Common myeloid progenitor, CD34-positive (primary cell): ENCODE measurements at regions not wholly inside any gene's neighbourhood (a gene's known extent, or its start where the extent isn't known, plus 50 kb on each side); places are given as distances from the start of the nearest gene placed in this dataset.

ENCODE experiments used
- CTCF ChIA-PET: fragments of 350-600 bp; sonication (Branson Sonifier 250); formaldehyde crosslinking; loops from one replicate; lab custom pipeline; 2021; ENCODE audit warnings: antibody characterized with exemption; lab: Charles Lee
- POLR2A ChIA-PET: fragments of 350-600 bp; sonication (Branson Sonifier 250); formaldehyde crosslinking; loops from one replicate; lab custom pipeline; 2021; ENCODE audit warnings: antibody characterized with exemption; lab: Charles Lee
- DNase-seq, 3 donors: peaks; one replicate each; pipeline versions ENCODE4 v3.0.0 to v3.0.0-alpha.2; 2013
- H3K27ac ChIP-seq, 2 experiments: 1 replicate in 1 of 2; 2 replicates in 1 of 2; pipeline ENCODE4 v1.7.0; 2013; ENCODE audit warnings: inconsistent platforms in 2 of 2, low read length in 2 of 2, mild to moderate bottlenecking in 2 of 2, low read depth in 1 of 2, moderate library complexity in 1 of 2; ENCODE audit not compliant: severe bottlenecking in 2 of 2, insufficient read depth in 1 of 2, poor library complexity in 1 of 2
- H3K27me3 ChIP-seq, 5 experiments: replicated peaks in 2 of 5; 1 replicate in 3 of 5; 2 replicates in 2 of 5; pipeline versions ENCODE4 v1.6.1 to v1.7.0; 2013; ENCODE audit warnings: low read length in 4 of 5, mild to moderate bottlenecking in 2 of 5, moderate library complexity in 2 of 5, inconsistent platforms in 1 of 5; ENCODE audit not compliant: insufficient read depth in 5 of 5, control insufficient read depth in 4 of 5
- H3K36me3 ChIP-seq, 4 experiments: 1 replicate in 2 of 4; 2 replicates in 2 of 4; pipeline versions ENCODE4 v1.6.1 to v1.7.0; 2013; ENCODE audit warnings: low read length in 3 of 4, control low read depth in 1 of 4, mild to moderate bottlenecking in 1 of 4; ENCODE audit not compliant: control insufficient read depth in 4 of 4, insufficient read depth in 4 of 4
- H3K4me1 ChIP-seq, 4 experiments: 1 replicate in 3 of 4; 2 replicates in 1 of 4; pipeline versions ENCODE4 v1.6.1 to v1.7.1; 2013; ENCODE audit warnings: low read length in 3 of 4, mild to moderate bottlenecking in 3 of 4, control low read depth in 1 of 4, inconsistent platforms in 1 of 4, moderate library complexity in 1 of 4; ENCODE audit not compliant: control insufficient read depth in 4 of 4, insufficient read depth in 4 of 4; ENCODE audit errors: control extremely low read depth in 1 of 4
- H3K4me3 ChIP-seq, 7 experiments: 1 replicate in 4 of 7; 2 replicates in 3 of 7; pipeline versions ENCODE4 v1.5.1 to v1.7.0; 2013; ENCODE audit warnings: mild to moderate bottlenecking in 7 of 7, low read length in 6 of 7, moderate library complexity in 6 of 7, inconsistent platforms in 2 of 7, low read depth in 2 of 7, control low read depth in 1 of 7; ENCODE audit not compliant: insufficient read depth in 4 of 7, control insufficient read depth in 1 of 7; ENCODE audit errors: extremely low read depth in 1 of 7
- H3K9me3 ChIP-seq, 5 experiments: 1 replicate in 4 of 5; 2 replicates in 1 of 5; pipeline versions ENCODE4 v1.6.1 to v1.7.1; 2013; ENCODE audit warnings: low read length in 4 of 5, mild to moderate bottlenecking in 2 of 5, inconsistent platforms in 1 of 5, low read depth in 1 of 5, moderate library complexity in 1 of 5; ENCODE audit not compliant: control insufficient read depth in 4 of 5, insufficient read depth in 2 of 5; ENCODE audit errors: control extremely low read depth in 1 of 5
- WGBS: methylation state at CpG from one replicate; pipeline ENCODE4 v1.1.5; 2013; ENCODE audit not compliant: insufficient coverage; 5-methylcytosine and 5-hydroxymethylcytosine counted together

GRCh38 chr10:71152043-71152442 lies 60.3 kb upstream of the UNC5B start:
- CTCF ChIA-PET, result interaction anchor here (1.4 to 1.9 kb wide), 3 partner anchors 12 to 25 kb away, joined by 4 to 6 read pairs (median 4); no protein-coding TSS in a partner anchor
- no peak overlapping the region for H3K27ac ChIP-seq
- H3K9me3 ChIP-seq, result no peaks in the 10 kb centered on the region
- 75% methylated on average over 1 of the region's 2 CpGs for WGBS
- H3K4me3 ChIP-seq, result no peak overlapping the region
- H3K36me3 ChIP-seq, result no peaks in the 10 kb centered on the region
- POLR2A ChIA-PET, result no interaction called here
- no peak for DNase-seq
- H3K4me1 ChIP-seq, result no peaks in the 10 kb centered on the region
- H3K27me3 ChIP-seq, result no peaks in the 10 kb centered on the region

- no peak for DNase-seq
- no peak overlapping the region for H3K27ac ChIP-seq
- WGBS, result 100% methylated on average over 2 of the region's 2 CpGs
- CTCF ChIA-PET, result interaction anchor here (0.7 kb wide), 1 partner anchor 47 kb away, joined by 3 read pairs; no protein-coding TSS in a partner anchor
- H3K36me3 ChIP-seq, result no peaks in the 10 kb centered on the region
- H3K27me3 ChIP-seq, result no peaks in the 10 kb centered on the region
- POLR2A ChIA-PET, result no interaction called here
- H3K9me3 ChIP-seq, result no peaks in the 10 kb centered on the region
- H3K4me3 ChIP-seq, result no peak overlapping the region
- H3K4me1 ChIP-seq, result peaks cover 0 to 9% (median 7%) of the 10 kb centered on the region in 4 experiments
Observed at GRCh38 chr10:71156436-71156835, 55.9 kb upstream of the UNC5B start.

- Histone ChIP-seq H3K4me1 (peaks cover 0 to 16% (median 11%) of the 10 kb centered on the region in 4 experiments), H3K4me3 (no peak overlapping the region), H3K27ac (no peak overlapping the region), H3K27me3 (no peaks in the 10 kb centered on the region), H3K36me3 (no peaks in the 10 kb centered on the region), H3K9me3 (no peaks in the 10 kb centered on the region)
- ChIA-PET POLR2A (no interaction called here), CTCF (no interaction called here)
- 78% methylated on average over 1 of the region's 1 CpG for WGBS
- no peak for DNase-seq
Observed at GRCh38 chr10:71157435-71157834, 54.9 kb upstream of the UNC5B start.

GRCh38 chr10:71158251-71158650 lies 54.1 kb upstream of the UNC5B start:
- Histone ChIP-seq H3K9me3 (no peaks in the 10 kb centered on the region), H3K4me3 (no peak overlapping the region), H3K27ac (no peak overlapping the region), H3K4me1 (peaks cover 0 to 16% (median 11%) of the 10 kb centered on the region in 4 experiments), H3K27me3 (no peaks in the 10 kb centered on the region), H3K36me3 (no peaks in the 10 kb centered on the region)
- ChIA-PET CTCF (interaction anchor here (1.6 to 1.9 kb wide), 2 partner anchors 32 to 233 kb away, joined by 5 to 6 read pairs; no protein-coding TSS in a partner anchor), POLR2A (no interaction called here)
- no peak for DNase-seq

- ChIA-PET POLR2A (no interaction called here), CTCF (interaction anchor here (1.6 to 1.9 kb wide), 2 partner anchors 32 to 234 kb away, joined by 5 to 6 read pairs; no protein-coding TSS in a partner anchor)
- DNase-seq, result no peak
- Histone ChIP-seq H3K4me1 (peaks cover 0 to 16% (median 11%) of the 10 kb centered on the region in 4 experiments), H3K27me3 (no peaks in the 10 kb centered on the region), H3K4me3 (no peak overlapping the region), H3K9me3 (no peaks in the 10 kb centered on the region), H3K36me3 (no peaks in the 10 kb centered on the region), H3K27ac (no peak overlapping the region)
- WGBS, result 100% methylated on average over 2 of the region's 2 CpGs
Observed at GRCh38 chr10:71158902-71159301, 53.5 kb upstream of the UNC5B start.

- no peaks in the 10 kb centered on the region for H3K9me3 ChIP-seq
- WGBS, result 100% methylated on average over 3 of the region's 5 CpGs
- no peak overlapping the region for H3K27ac ChIP-seq
- no peak overlapping the region for H3K4me3 ChIP-seq
- ChIA-PET POLR2A (no interaction called here), CTCF (interaction anchor here (0.9 to 1.6 kb wide), 3 partner anchors 9 to 235 kb away, joined by 3 to 5 read pairs (median 3); no protein-coding TSS in a partner anchor)
- H3K36me3 ChIP-seq, result no peaks in the 10 kb centered on the region
- H3K27me3 ChIP-seq, result no peaks in the 10 kb centered on the region
- peaks cover 0 to 16% (median 11%) of the 10 kb centered on the region in 4 experiments for H3K4me1 ChIP-seq
- DNase-seq, result no peak
Observed at GRCh38 chr10:71159892-71160291, 52.5 kb upstream of the UNC5B start.

GRCh38 chr10:71161425-71161824 lies 50.9 kb upstream of the UNC5B start:
- H3K9me3 ChIP-seq, result no peaks in the 10 kb centered on the region
- H3K27me3 ChIP-seq, result no peaks in the 10 kb centered on the region
- no peak overlapping the region for H3K4me3 ChIP-seq
- CTCF ChIA-PET, result no interaction called here
- H3K36me3 ChIP-seq, result no peaks in the 10 kb centered on the region
- POLR2A ChIA-PET, result no interaction called here
- H3K27ac ChIP-seq, result no peak overlapping the region
- 97% methylated on average over 4 of the region's 4 CpGs for WGBS
- H3K4me1 ChIP-seq, result peaks cover 0 to 16% (median 11%) of the 10 kb centered on the region in 4 experiments
- DNase-seq, result peak; percentile 53 to 89 (median 85)
